GM21381 (cell line): ENCODE measurements at regions not wholly inside any gene's neighbourhood (a gene's known extent, or its start where the extent isn't known, plus 50 kb on each side); places are given as distances from the start of the nearest gene placed in this dataset.

Experiments used
- ATAC-seq: cut with Tn5 transposase; IDR thresholded peaks from one replicate; pipeline ENCODE4 v1.9.1; 2021; ENCODE audit warnings: mild to moderate bottlenecking, moderate library complexity; ENCODE audit not compliant: unreplicated experiment

- ATAC-seq = no peak
These were observed 174.5 kb upstream of the TMC3 start for GRCh38 chr15:81548365-81549130.

- no peak for ATAC-seq
These were observed 173.6 kb upstream of the TMC3 start for GRCh38 chr15:81547521-81548132.

GRCh38 chr15:81544385-81544784 is 170.4 kb upstream of the TMC3 start:
- no peak for ATAC-seq

GRCh38 chr15:81540909-81541308 is 166.9 kb upstream of the TMC3 start:
- no peak for ATAC-seq

- no peak for ATAC-seq
These were observed 162.3 kb upstream of the TMC3 start for GRCh38 chr15:81536356-81536755.

GRCh38 chr15:81534124-81534523 is 160.1 kb upstream of the TMC3 start:
- no peak for ATAC-seq

GRCh38 chr15:81532001-81532400 is 158.0 kb upstream of the TMC3 start:
- no peak for ATAC-seq

- ATAC-seq = no peak
These were observed 157.1 kb upstream of the TMC3 start for GRCh38 chr15:81531109-81531592.

- no peak for ATAC-seq
These were observed 156.3 kb upstream of the TMC3 start for GRCh38 chr15:81530271-81530691.

GRCh38 chr15:81529481-81529880 is 155.5 kb upstream of the TMC3 start:
- ATAC-seq = no peak

- no peak for ATAC-seq
These were observed 152.0 kb upstream of the TMC3 start for GRCh38 chr15:81526029-81526428.

GRCh38 chr15:81524496-81524895 is 150.5 kb upstream of the TMC3 start:
- no peak for ATAC-seq

GRCh38 chr15:81523867-81524266 is 149.9 kb upstream of the TMC3 start:
- ATAC-seq = no peak

GRCh38 chr15:81520480-81520879 is 146.5 kb upstream of the TMC3 start:
- no peak for ATAC-seq

GRCh38 chr15:81516461-81516860 is 142.4 kb upstream of the TMC3 start:
- ATAC-seq = no peak

GRCh38 chr15:81516012-81516411 is 142.0 kb upstream of the TMC3 start:
- no peak for ATAC-seq

GRCh38 chr15:81514725-81515124 is 140.7 kb upstream of the TMC3 start:
- ATAC-seq = no peak

- ATAC-seq = no peak
These were observed 137.1 kb upstream of the TMC3 start for GRCh38 chr15:81511138-81511537.

- no peak for ATAC-seq
These were observed 133.8 kb upstream of the TMC3 start for GRCh38 chr15:81507831-81508230.

GRCh38 chr15:81506936-81507335 is 132.9 kb upstream of the TMC3 start:
- no peak for ATAC-seq

- no peak for ATAC-seq
These were observed 132.1 kb upstream of the TMC3 start for GRCh38 chr15:81506071-81506470.

- no peak for ATAC-seq
These were observed 130.3 kb upstream of the TMC3 start for GRCh38 chr15:81504170-81504905.
